Keratinocyte (primary cell): ENCODE measurements at regions not wholly inside any gene's neighbourhood (a gene's known extent, or its start where the extent isn't known, plus 50 kb on each side); places are given as distances from the start of the nearest gene placed in this dataset.

Source experiments
- EZH2 ChIP-seq: IDR thresholded peaks from one replicate; pipeline ENCODE4 v1.6.1; 2012; ENCODE audit warnings: inconsistent platforms, mild to moderate bottlenecking, low read length, moderate library complexity
- TF ChIP-seq, protein P1 (sequence below), 3 experiments: IDR thresholded peaks in 1 of 3; conservative IDR thresholded peaks in 1 of 3; optimal IDR thresholded peaks in 1 of 3; 2 replicates in 2 of 3; 3 replicates in 1 of 3; pipeline versions ENCODE3 to v1.5.1; 2011; ENCODE audit warnings: low read length in 3 of 3, mild to moderate bottlenecking in 3 of 3, moderate library complexity in 2 of 3, control low read depth in 1 of 3, inconsistent platforms in 1 of 3; ENCODE audit not compliant: insufficient read depth in 2 of 3; ENCODE audit errors: extremely low read depth in 1 of 3

DNA sequence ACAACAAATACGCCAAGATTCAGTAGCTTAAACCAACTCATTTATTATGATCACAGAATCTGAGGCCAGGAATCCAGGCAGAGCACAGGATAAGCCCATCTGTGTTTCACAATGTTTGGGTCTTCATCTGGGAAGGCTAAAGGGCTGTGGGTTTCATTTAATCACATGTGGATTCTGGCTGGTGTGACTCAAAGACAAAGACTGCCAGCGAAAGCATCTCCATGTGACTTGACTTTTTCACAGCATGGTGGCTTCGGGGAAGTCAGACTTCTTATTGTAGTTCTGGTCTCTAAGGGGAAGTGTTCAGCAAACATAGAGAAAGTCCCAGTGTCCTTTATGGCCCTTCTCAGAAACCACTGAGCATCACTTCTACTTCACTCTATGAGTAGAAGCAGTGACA, 1014.4 kb upstream of the GOT2 start:
- TF ChIP-seq, protein P1, sequence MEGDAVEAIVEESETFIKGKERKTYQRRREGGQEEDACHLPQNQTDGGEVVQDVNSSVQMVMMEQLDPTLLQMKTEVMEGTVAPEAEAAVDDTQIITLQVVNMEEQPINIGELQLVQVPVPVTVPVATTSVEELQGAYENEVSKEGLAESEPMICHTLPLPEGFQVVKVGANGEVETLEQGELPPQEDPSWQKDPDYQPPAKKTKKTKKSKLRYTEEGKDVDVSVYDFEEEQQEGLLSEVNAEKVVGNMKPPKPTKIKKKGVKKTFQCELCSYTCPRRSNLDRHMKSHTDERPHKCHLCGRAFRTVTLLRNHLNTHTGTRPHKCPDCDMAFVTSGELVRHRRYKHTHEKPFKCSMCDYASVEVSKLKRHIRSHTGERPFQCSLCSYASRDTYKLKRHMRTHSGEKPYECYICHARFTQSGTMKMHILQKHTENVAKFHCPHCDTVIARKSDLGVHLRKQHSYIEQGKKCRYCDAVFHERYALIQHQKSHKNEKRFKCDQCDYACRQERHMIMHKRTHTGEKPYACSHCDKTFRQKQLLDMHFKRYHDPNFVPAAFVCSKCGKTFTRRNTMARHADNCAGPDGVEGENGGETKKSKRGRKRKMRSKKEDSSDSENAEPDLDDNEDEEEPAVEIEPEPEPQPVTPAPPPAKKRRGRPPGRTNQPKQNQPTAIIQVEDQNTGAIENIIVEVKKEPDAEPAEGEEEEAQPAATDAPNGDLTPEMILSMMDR (optimal IDR thresholded peaks at IDR 0.05 in 1 of 3, IDR thresholded peaks at IDR 0.05 in 1 of 3, conservative IDR thresholded peaks at IDR 0.05 in 1 of 3; ENCODE audit: extremely low read depth in 1 of 3, insufficient read depth in 2 of 3, low read length in 3 of 3): no peak
- TF ChIP-seq EZH2: no peak
